ENCODE measurements at regions not wholly inside any gene's neighbourhood (a gene's known extent, or its start where the extent isn't known, plus 50 kb on each side); places are given as distances from the start of the nearest gene placed in this dataset.

DNA sequence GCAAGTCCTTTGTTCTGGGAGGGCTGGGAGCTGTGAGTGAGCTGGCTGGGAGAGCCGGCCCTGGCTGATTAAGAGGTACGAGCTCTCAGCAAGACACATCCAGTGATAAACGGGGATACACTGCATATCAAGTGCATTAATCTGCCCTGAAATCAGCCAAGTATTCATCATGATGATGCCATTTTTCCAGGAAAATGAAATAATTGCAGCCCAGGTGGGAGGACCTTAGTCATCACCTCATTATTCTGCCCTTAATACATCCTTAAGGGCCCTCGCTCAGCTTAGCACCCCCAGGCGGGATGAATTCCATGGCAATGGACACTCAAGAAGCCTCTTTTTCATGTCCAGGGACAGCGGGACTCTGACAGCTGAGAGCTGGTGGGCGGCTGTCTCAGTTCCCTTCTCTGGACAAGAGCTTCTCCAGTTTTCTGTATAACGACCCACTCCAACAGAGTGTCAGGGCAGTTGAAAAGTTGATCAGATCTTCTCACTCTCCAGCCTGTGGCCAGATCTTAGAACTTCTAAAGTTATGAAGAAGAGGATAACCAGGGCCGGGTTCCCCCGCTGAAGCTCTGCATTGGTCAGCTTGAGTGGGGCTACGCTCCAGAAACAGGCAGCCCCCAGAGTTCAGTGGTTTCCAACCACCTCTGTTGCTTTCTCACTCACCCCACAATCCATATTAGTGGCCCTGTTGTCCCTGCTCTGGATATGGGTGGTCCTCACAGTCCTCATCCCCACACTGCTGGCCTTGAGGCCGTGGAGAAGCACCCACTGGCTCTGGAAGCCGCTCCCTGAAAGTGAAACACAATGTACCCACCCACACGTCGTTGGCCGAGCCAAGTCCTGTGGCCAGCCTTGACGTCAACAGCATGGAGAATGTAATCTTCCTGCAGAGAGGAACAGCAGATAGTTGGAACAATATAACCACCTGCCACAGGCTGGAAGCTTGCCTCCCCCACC, 306.2 kb upstream of the DIO3 start:
- Histone ChIP-seq H3K4me2 (ENCODE audit: low read depth, low read length, poor library complexity, severe bottlenecking) (no peak overlapping the region), H3K27me3 (ENCODE audit: low read length) (no peaks in the 10 kb centered on the region), H3F3A (ENCODE audit: insufficient read depth) (no peaks in the 10 kb centered on the region), H3K9me2 (replicated peaks; ENCODE audit: insufficient read depth, low read length) (no peaks in the 10 kb centered on the region), H4K20me1 (ENCODE audit: low read depth, low read length) (no peaks in the 10 kb centered on the region), H3K27ac (ENCODE audit: low read depth, low read length) (no peak overlapping the region), H3K9me3 (ENCODE audit: insufficient read depth, low read length) (no peaks in the 10 kb centered on the region), H3K4me3 (ENCODE audit: insufficient read depth, low read length, poor library complexity, severe bottlenecking) (no peak overlapping the region), H3K79me2 (ENCODE audit: insufficient read depth, low read length) (no peaks in the 10 kb centered on the region), H2AFZ (ENCODE audit: low read depth, low read length, severe bottlenecking) (no peak overlapping the region), H3K36me3 (ENCODE audit: low read length) (no peaks in the 10 kb centered on the region), H3K9ac (ENCODE audit: low read length) (no peak overlapping the region)
- no peak for TF ChIP-seq EZH2phosphoT487 (conservative IDR thresholded peaks at IDR 0.05; ENCODE audit: low read length)
- TF ChIP-seq, protein P1, sequence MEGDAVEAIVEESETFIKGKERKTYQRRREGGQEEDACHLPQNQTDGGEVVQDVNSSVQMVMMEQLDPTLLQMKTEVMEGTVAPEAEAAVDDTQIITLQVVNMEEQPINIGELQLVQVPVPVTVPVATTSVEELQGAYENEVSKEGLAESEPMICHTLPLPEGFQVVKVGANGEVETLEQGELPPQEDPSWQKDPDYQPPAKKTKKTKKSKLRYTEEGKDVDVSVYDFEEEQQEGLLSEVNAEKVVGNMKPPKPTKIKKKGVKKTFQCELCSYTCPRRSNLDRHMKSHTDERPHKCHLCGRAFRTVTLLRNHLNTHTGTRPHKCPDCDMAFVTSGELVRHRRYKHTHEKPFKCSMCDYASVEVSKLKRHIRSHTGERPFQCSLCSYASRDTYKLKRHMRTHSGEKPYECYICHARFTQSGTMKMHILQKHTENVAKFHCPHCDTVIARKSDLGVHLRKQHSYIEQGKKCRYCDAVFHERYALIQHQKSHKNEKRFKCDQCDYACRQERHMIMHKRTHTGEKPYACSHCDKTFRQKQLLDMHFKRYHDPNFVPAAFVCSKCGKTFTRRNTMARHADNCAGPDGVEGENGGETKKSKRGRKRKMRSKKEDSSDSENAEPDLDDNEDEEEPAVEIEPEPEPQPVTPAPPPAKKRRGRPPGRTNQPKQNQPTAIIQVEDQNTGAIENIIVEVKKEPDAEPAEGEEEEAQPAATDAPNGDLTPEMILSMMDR (IDR thresholded peaks at IDR 0.05; ENCODE audit: insufficient read depth, low read length, poor library complexity, severe bottlenecking), result no peak

- Histone ChIP-seq H2AFZ (ENCODE audit: low read depth, low read length, severe bottlenecking) (no peak overlapping the region), H3K4me2 (ENCODE audit: low read depth, low read length, poor library complexity, severe bottlenecking) (no peak overlapping the region), H4K20me1 (ENCODE audit: low read depth, low read length) (no peaks in the 10 kb centered on the region), H3K27ac (ENCODE audit: low read depth, low read length) (no peak overlapping the region), H3K9me2 (replicated peaks; ENCODE audit: insufficient read depth, low read length) (no peaks in the 10 kb centered on the region), H3F3A (ENCODE audit: insufficient read depth) (no peaks in the 10 kb centered on the region), H3K9me3 (ENCODE audit: insufficient read depth, low read length) (no peaks in the 10 kb centered on the region), H3K4me3 (ENCODE audit: insufficient read depth, low read length, poor library complexity, severe bottlenecking) (no peak overlapping the region), H3K79me2 (ENCODE audit: insufficient read depth, low read length) (no peaks in the 10 kb centered on the region), H3K27me3 (ENCODE audit: low read length) (no peaks in the 10 kb centered on the region), H3K9ac (ENCODE audit: low read length) (no peak overlapping the region), H3K36me3 (ENCODE audit: low read length) (no peaks in the 10 kb centered on the region)
- TF ChIP-seq, protein P1 (IDR thresholded peaks at IDR 0.05; ENCODE audit: insufficient read depth, low read length, poor library complexity, severe bottlenecking), result no peak
- no peak for TF ChIP-seq EZH2phosphoT487 (conservative IDR thresholded peaks at IDR 0.05; ENCODE audit: low read length)
Measured at GRCh38 chr14:101255765-101256125, 305.6 kb upstream of the DIO3 start.

DNA sequence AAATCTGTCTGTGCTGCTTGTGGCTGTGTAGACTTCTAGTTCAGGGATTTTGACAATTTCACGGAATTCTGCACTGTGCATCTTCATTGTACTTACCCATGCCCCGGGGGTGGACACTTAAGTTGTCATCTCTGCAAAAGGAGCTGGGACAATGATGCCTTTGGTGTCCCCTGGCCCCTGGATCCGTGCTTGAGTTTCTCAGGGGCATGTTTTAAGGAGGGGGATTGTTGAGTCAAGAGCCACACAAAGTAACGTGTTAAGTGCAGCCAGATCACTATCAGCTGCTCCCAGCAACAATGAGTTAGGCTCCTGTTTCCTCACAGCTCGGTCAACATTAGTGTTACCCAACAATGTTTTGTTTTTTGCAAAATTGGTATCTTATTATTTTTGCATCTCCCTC, 305.0 kb upstream of the DIO3 start:
- no peak overlapping the region for H3K4me2 ChIP-seq (ENCODE audit: low read depth, low read length, poor library complexity, severe bottlenecking)
- H3K79me2 ChIP-seq (ENCODE audit: insufficient read depth, low read length), result no peaks in the 10 kb centered on the region
- TF ChIP-seq, protein P1 (IDR thresholded peaks at IDR 0.05; ENCODE audit: insufficient read depth, low read length, poor library complexity, severe bottlenecking), result no peak
- TF ChIP-seq EZH2phosphoT487 (conservative IDR thresholded peaks at IDR 0.05; ENCODE audit: low read length), result no peak
- H3F3A ChIP-seq (ENCODE audit: insufficient read depth), result no peaks in the 10 kb centered on the region
- H3K36me3 ChIP-seq (ENCODE audit: low read length), result no peaks in the 10 kb centered on the region
- H3K9me3 ChIP-seq (ENCODE audit: insufficient read depth, low read length), result no peaks in the 10 kb centered on the region
- H2AFZ ChIP-seq (ENCODE audit: low read depth, low read length, severe bottlenecking), result no peak overlapping the region
- H4K20me1 ChIP-seq (ENCODE audit: low read depth, low read length), result no peaks in the 10 kb centered on the region
- H3K27me3 ChIP-seq (ENCODE audit: low read length), result no peaks in the 10 kb centered on the region
- no peak overlapping the region for H3K9ac ChIP-seq (ENCODE audit: low read length)
- no peak overlapping the region for H3K27ac ChIP-seq (ENCODE audit: low read depth, low read length)
- no peaks in the 10 kb centered on the region for H3K9me2 ChIP-seq (replicated peaks; ENCODE audit: insufficient read depth, low read length)
- H3K4me3 ChIP-seq (ENCODE audit: insufficient read depth, low read length, poor library complexity, severe bottlenecking), result no peak overlapping the region
